PFSK-1 (cell line): ENCODE measurements at regions not wholly inside any gene's neighbourhood (a gene's known extent, or its start where the extent isn't known, plus 50 kb on each side); places are given as distances from the start of the nearest gene placed in this dataset.

Experiments used
- TAF1 ChIP-seq: IDR thresholded peaks from 2 replicates; pipeline ENCODE4 v1.6.1; 2012; ENCODE audit warnings: low read length, control low read depth, borderline replicate concordance; ENCODE audit not compliant: insufficient read depth
- TF ChIP-seq, protein P1 (sequence below), 2 experiments: IDR thresholded peaks; 2 replicates each; pipeline versions ENCODE4 v1.6.1 to v1.8.0; 2011 to 2012; ENCODE audit warnings: low read depth in 2 of 2, low read length in 2 of 2, control low read depth in 1 of 2, inconsistent platforms in 1 of 2, mild to moderate bottlenecking in 1 of 2, moderate library complexity in 1 of 2; ENCODE audit not compliant: insufficient read depth in 1 of 2

DNA sequence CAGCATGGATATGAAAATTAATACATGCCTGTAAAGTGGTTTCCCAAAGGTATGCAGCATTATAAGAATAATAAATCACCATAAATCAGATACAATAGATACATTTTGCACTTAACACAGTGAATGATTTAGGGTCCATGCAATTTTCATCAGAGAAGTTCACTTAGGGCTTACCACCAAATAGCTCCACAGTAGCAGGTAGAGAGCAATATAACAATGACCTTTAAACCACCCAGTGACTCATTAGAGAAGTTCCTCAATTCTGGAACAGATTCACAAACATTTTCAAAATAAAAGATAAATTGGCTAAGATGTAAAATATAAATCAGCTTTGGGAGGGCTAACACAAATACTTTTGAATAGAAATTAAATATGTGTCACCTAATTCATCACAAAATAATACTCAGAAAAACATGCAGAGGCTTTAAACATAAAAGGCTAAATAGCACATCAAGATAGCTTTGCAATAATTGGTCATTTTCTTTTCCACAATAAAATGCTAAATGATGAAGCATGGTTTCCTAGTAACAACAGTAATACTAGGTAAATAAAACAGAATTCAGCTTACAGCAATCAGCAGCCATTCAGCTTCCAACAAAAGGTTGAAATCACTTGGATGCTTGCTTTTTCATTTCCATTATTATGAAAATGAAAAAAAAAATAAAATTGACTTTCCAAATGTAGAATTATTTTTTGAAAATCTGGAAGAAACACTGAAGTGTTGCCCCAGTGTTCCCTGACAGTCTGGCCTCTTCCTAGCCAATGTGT is 84.3 kb upstream of the NBEA start:
- no peak for TF ChIP-seq TAF1
- TF ChIP-seq, protein P1, sequence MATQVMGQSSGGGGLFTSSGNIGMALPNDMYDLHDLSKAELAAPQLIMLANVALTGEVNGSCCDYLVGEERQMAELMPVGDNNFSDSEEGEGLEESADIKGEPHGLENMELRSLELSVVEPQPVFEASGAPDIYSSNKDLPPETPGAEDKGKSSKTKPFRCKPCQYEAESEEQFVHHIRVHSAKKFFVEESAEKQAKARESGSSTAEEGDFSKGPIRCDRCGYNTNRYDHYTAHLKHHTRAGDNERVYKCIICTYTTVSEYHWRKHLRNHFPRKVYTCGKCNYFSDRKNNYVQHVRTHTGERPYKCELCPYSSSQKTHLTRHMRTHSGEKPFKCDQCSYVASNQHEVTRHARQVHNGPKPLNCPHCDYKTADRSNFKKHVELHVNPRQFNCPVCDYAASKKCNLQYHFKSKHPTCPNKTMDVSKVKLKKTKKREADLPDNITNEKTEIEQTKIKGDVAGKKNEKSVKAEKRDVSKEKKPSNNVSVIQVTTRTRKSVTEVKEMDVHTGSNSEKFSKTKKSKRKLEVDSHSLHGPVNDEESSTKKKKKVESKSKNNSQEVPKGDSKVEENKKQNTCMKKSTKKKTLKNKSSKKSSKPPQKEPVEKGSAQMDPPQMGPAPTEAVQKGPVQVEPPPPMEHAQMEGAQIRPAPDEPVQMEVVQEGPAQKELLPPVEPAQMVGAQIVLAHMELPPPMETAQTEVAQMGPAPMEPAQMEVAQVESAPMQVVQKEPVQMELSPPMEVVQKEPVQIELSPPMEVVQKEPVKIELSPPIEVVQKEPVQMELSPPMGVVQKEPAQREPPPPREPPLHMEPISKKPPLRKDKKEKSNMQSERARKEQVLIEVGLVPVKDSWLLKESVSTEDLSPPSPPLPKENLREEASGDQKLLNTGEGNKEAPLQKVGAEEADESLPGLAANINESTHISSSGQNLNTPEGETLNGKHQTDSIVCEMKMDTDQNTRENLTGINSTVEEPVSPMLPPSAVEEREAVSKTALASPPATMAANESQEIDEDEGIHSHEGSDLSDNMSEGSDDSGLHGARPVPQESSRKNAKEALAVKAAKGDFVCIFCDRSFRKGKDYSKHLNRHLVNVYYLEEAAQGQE (IDR thresholded peaks at IDR 0.05; ENCODE audit: insufficient read depth in 1 of 2, low read depth in 2 of 2, low read length in 2 of 2), result no peak
